ENCODE measurements at regions not wholly inside any gene's neighbourhood (a gene's known extent, or its start where the extent isn't known, plus 50 kb on each side); places are given as distances from the start of the nearest gene placed in this dataset.

DNA sequence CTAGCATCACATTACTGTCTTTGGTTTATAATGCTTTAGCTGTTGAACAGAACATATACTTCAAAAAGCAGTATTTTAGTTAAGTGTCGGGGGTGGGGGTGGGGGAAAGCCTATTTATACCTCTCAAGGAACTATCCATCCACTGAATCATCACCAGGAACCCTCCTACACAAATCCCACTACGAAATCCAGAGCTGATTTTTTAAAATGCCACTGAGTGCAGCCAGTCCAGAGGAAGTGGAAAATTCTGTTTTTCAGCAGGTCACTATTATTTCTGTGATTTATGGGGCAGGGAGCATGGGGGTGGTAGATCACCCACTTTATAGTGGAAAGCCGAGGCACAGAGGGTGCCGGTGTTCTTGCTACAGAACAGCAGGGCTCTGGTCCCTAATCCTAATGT is 284.1 kb downstream of the SOX9 start:
- no peak for TF ChIP-seq CTCF (IDR thresholded peaks at IDR 0.05; ENCODE audit: insufficient read depth, low read length, poor library complexity, severe bottlenecking)
- no peak for TF ChIP-seq EZH2phosphoT487 (conservative IDR thresholded peaks at IDR 0.05; ENCODE audit: low read length)
